HG02885 (cell line): ENCODE measurements at regions not wholly inside any gene's neighbourhood (a gene's known extent, or its start where the extent isn't known, plus 50 kb on each side); places are given as distances from the start of the nearest gene placed in this dataset.
"Not testable (repeated sequence)": the region's sequence is repeated elsewhere in the genome, so short reads cannot be mapped to it uniquely, and the experiment has no call there.

ENCODE experiments used
- ATAC-seq: cut with Tn5 transposase; IDR thresholded peaks from one replicate; pipeline ENCODE4 v1.9.1; 2021; ENCODE audit warnings: mild to moderate bottlenecking; ENCODE audit not compliant: unreplicated experiment, poor library complexity

DNA sequence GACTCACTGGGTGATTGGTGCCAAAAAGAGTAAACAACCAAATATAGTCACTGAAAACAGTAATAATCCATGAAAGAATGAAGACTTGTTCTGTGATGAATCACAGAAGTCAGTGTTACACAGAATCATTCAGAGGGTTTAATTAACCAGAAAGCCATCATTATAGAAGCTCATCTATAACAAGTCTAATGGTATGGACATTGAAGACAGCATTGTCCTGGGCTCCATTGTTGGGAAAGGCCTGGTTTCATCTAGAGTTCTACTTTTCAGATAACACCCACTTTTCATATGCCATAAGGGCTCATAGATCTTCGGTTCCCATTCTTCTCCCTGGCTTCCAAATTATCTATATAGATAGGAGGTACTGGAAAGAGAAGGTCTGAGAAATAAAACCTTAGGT, 80.3 kb upstream of the ZWINT start:
- not testable (repeated sequence) for ATAC-seq
